Loucy (cell line): ENCODE measurements at regions not wholly inside any gene's neighbourhood (a gene's known extent, or its start where the extent isn't known, plus 50 kb on each side); places are given as distances from the start of the nearest gene placed in this dataset.

Experiments used
- H2AFZ ChIP-seq: fragments of 200-600 bp; sonication (generic); 2 replicates; pipeline ENCODE4 v1.6.0; 2016; ENCODE audit warnings: antibody characterized with exemption, mild to moderate bottlenecking, low read length, moderate library complexity
- H3F3A ChIP-seq: fragments of 200-600 bp; 2 replicates; pipeline ENCODE4 v1.6.0; 2016; ENCODE audit warnings: antibody characterized with exemption, low read depth, mild to moderate bottlenecking
- H3K27me3 ChIP-seq: fragments of 200-600 bp; sonication (generic); 2 replicates; pipeline ENCODE4 v1.6.1; 2014; ENCODE audit warnings: low read length, mild to moderate bottlenecking; ENCODE audit not compliant: insufficient read depth, poor library complexity, severe bottlenecking
- H3K36me3 ChIP-seq: fragments of 200-600 bp; sonication (generic); 2 replicates; pipeline ENCODE4 v1.6.1; 2016; ENCODE audit warnings: low read length; ENCODE audit not compliant: insufficient read depth
- H3K4me1 ChIP-seq: fragments of 200-600 bp; sonication (generic); 2 replicates; pipeline ENCODE4 v1.5.1; 2014; ENCODE audit warnings: low read length, mild to moderate bottlenecking; ENCODE audit not compliant: insufficient read depth, poor library complexity, severe bottlenecking
- H3K4me2 ChIP-seq: fragments of 200-600 bp; sonication (generic); 2 replicates; pipeline ENCODE4 v1.6.0; 2014; ENCODE audit warnings: antibody characterized with exemption, low read length, low read depth, mild to moderate bottlenecking; ENCODE audit not compliant: poor library complexity, severe bottlenecking
- H3K4me3 ChIP-seq: fragments of 200-600 bp; sonication (generic); 2 replicates; pipeline ENCODE4 v1.5.1; 2014; ENCODE audit warnings: low read length, mild to moderate bottlenecking, mixed read lengths; ENCODE audit not compliant: poor library complexity, severe bottlenecking
- H3K79me2 ChIP-seq: fragments of 200-600 bp; sonication (generic); 2 replicates; pipeline ENCODE4 v1.6.1; 2014; ENCODE audit warnings: low read length; ENCODE audit not compliant: insufficient read depth
- H3K9ac ChIP-seq: fragments of 200-600 bp; sonication (generic); 2 replicates; pipeline ENCODE4 v1.6.0; 2014; ENCODE audit warnings: mild to moderate bottlenecking, low read depth, low read length, moderate library complexity; ENCODE audit not compliant: poor library complexity, severe bottlenecking
- H3K9me2 ChIP-seq: fragments of 200-600 bp; sonication (generic); replicated peaks from 2 replicates; pipeline ENCODE4 v1.6.1; 2016; ENCODE audit warnings: low read depth, low read length, mixed read lengths
- H3K9me3 ChIP-seq: fragments of 200-600 bp; sonication (generic); 2 replicates; pipeline ENCODE4 v1.6.1; 2014; ENCODE audit warnings: mild to moderate bottlenecking, antibody characterized with exemption, low read length, low read depth; ENCODE audit not compliant: insufficient read depth
- H4K20me1 ChIP-seq: fragments of 200-600 bp; sonication (generic); 2 replicates; pipeline ENCODE4 v1.6.0; 2014; ENCODE audit warnings: antibody characterized with exemption, low read length, mild to moderate bottlenecking; ENCODE audit not compliant: insufficient read depth, poor library complexity, severe bottlenecking
- EZH2phosphoT487 ChIP-seq: fragments of 200-600 bp; IDR thresholded peaks from 2 replicates; pipeline ENCODE4 v1.6.1; 2018; ENCODE audit warnings: antibody characterized with exemption, mild to moderate bottlenecking, moderate library complexity, borderline replicate concordance
- TF ChIP-seq, protein P1 (sequence below): fragments of 200-600 bp; sonication (generic); conservative IDR thresholded peaks from 2 replicates; pipeline ENCODE4 v1.5.1; 2014; ENCODE audit warnings: mild to moderate bottlenecking, antibody characterized with exemption, low read length

DNA sequence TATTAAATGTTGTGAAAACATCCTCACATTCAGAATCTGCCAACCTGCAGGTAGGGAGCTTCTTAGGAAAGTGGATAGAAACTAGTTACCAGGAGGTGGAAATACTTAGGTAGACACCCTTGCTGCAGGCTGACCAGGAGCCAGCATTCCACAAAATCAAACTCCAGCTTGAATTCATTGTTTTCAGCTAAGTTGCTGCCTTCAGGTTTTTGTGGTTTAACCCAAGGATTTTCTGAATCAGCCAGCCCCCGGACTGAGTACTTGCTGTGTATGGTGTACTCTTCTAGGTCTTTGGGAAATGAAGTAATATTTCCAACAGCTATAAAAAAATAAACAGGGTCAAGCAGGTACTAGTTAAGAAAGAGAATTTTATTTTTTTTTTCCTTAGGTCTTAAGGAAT lies 192.1 kb upstream of the CHST9 start:
- Histone ChIP-seq H3K79me2 (no peaks in the 10 kb centered on the region), H3K4me1 (no peaks in the 10 kb centered on the region), H3K9ac (no peak overlapping the region), H3K27me3 (no peaks in the 10 kb centered on the region), H3K36me3 (no peaks in the 10 kb centered on the region), H3K4me3 (no peak overlapping the region), H4K20me1 (no peaks in the 10 kb centered on the region), H3K9me3 (no peaks in the 10 kb centered on the region), H3F3A (no peaks in the 10 kb centered on the region), H3K4me2 (no peak overlapping the region), H3K9me2 (no peaks in the 10 kb centered on the region), H2AFZ (no peak overlapping the region)
- TF ChIP-seq, protein P1, sequence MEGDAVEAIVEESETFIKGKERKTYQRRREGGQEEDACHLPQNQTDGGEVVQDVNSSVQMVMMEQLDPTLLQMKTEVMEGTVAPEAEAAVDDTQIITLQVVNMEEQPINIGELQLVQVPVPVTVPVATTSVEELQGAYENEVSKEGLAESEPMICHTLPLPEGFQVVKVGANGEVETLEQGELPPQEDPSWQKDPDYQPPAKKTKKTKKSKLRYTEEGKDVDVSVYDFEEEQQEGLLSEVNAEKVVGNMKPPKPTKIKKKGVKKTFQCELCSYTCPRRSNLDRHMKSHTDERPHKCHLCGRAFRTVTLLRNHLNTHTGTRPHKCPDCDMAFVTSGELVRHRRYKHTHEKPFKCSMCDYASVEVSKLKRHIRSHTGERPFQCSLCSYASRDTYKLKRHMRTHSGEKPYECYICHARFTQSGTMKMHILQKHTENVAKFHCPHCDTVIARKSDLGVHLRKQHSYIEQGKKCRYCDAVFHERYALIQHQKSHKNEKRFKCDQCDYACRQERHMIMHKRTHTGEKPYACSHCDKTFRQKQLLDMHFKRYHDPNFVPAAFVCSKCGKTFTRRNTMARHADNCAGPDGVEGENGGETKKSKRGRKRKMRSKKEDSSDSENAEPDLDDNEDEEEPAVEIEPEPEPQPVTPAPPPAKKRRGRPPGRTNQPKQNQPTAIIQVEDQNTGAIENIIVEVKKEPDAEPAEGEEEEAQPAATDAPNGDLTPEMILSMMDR: no peak
- TF ChIP-seq EZH2phosphoT487: no peak

DNA sequence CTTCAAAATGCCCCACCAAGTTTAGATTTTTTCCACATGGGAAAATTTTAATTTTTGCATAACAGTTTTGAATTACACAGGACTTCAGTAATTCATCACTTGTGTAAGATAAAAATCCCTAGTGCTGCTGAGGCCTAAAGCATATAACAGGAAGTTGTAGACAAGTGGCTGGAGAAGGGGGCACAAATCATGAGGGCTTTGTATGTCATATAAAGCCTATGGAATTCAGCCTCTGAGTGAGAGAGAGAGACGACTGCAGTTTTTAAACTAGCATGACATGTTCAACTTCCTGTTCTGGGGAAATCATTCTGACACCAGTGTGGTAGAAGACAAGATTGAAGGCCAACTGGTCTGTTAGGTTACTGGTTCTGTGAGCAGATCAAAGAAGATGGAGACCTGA lies 187.3 kb upstream of the CHST9 start:
- no peak overlapping the region for H3K4me2 ChIP-seq
- TF ChIP-seq EZH2phosphoT487: no peak
- TF ChIP-seq, protein P1: no peak
- no peak overlapping the region for H2AFZ ChIP-seq
- no peaks in the 10 kb centered on the region for H4K20me1 ChIP-seq
- no peaks in the 10 kb centered on the region for H3K9me3 ChIP-seq
- H3F3A ChIP-seq: no peaks in the 10 kb centered on the region
- H3K4me3 ChIP-seq: no peak overlapping the region
- no peaks in the 10 kb centered on the region for H3K9me2 ChIP-seq
- no peak overlapping the region for H3K9ac ChIP-seq
- no peaks in the 10 kb centered on the region for H3K27me3 ChIP-seq
- no peaks in the 10 kb centered on the region for H3K36me3 ChIP-seq
- H3K4me1 ChIP-seq: no peaks in the 10 kb centered on the region
- H3K79me2 ChIP-seq: no peaks in the 10 kb centered on the region

DNA sequence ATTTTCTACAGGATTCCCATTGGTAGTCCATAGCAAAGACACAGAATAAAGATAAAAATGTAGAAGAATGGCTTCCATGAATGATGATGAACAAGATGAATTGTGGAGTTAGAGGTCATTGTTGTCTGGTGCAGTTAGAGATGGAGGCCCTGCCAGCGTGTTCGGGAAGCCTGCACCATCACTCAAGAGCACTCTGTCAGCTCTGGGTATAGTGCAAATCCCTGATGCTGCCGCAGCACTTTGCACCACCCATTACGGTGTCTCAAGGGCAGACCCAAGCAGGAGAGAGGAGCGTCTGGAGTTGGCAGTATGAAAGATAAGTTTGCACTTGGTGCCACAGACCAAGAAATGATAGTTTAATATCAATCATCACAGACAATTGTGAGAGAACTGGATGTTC lies 181.6 kb upstream of the CHST9 start:
- H3F3A ChIP-seq: no peaks in the 10 kb centered on the region
- no peak overlapping the region for H3K4me2 ChIP-seq
- TF ChIP-seq, protein P1: no peak
- no peak for TF ChIP-seq EZH2phosphoT487
- no peak overlapping the region for H3K9ac ChIP-seq
- H4K20me1 ChIP-seq: no peaks in the 10 kb centered on the region
- no peaks in the 10 kb centered on the region for H3K4me1 ChIP-seq
- no peaks in the 10 kb centered on the region for H3K9me2 ChIP-seq
- H3K27me3 ChIP-seq: no peaks in the 10 kb centered on the region
- H3K4me3 ChIP-seq: no peak overlapping the region
- H3K36me3 ChIP-seq: no peaks in the 10 kb centered on the region
- no peak overlapping the region for H2AFZ ChIP-seq
- H3K79me2 ChIP-seq: no peaks in the 10 kb centered on the region
- H3K9me3 ChIP-seq: no peaks in the 10 kb centered on the region
